Epithelial cell of proximal tubule (primary cell): ENCODE measurements at regions not wholly inside any gene's neighbourhood (a gene's known extent, or its start where the extent isn't known, plus 50 kb on each side); places are given as distances from the start of the nearest gene placed in this dataset.
A peak's percentile ranks its signal among the peaks of the same experiment; 100 is the strongest.

Source experiments
- DNase-seq: peaks from one replicate; pipeline ENCODE4 v3.0.0-alpha.2; 2011; ENCODE audit warnings: low read depth
- H3K4me3 ChIP-seq: 2 replicates; pipeline ENCODE4 v1.5.1; 2011; ENCODE audit warnings: low read depth, mild to moderate bottlenecking, low read length
- CTCF ChIP-seq: conservative IDR thresholded peaks from 2 replicates; pipeline ENCODE4 v1.5.1; 2012; ENCODE audit warnings: low read depth, mild to moderate bottlenecking, low read length

- peak; percentile 41 for TF ChIP-seq CTCF
- no peak for DNase-seq
- H3K4me3 ChIP-seq: no peak overlapping the region
Measured at GRCh38 chr13:24605923-24606372, 74.3 kb upstream of the ATP12A start.

GRCh38 chr13:24606486-24607170 lies 73.6 kb upstream of the ATP12A start:
- no peak for DNase-seq
- no peak for TF ChIP-seq CTCF
- H3K4me3 ChIP-seq: no peak overlapping the region

GRCh38 chr13:24610956-24611355 lies 69.3 kb upstream of the ATP12A start:
- TF ChIP-seq CTCF: no peak
- H3K4me3 ChIP-seq: no peak overlapping the region
- no peak for DNase-seq

- no peak overlapping the region for H3K4me3 ChIP-seq
- no peak for DNase-seq
- no peak for TF ChIP-seq CTCF
Measured at GRCh38 chr13:24612726-24613125, 67.5 kb upstream of the ATP12A start.

- H3K4me3 ChIP-seq: no peak overlapping the region
- no peak for DNase-seq
Measured at GRCh38 chr13:24613128-24613527, 67.1 kb upstream of the ATP12A start.

GRCh38 chr13:24613755-24614154 lies 66.5 kb upstream of the ATP12A start:
- no peak for DNase-seq
- no peak for TF ChIP-seq CTCF
- H3K4me3 ChIP-seq: no peak overlapping the region

More at GRCh38 chr13:24613128-24613527, 67.1 kb upstream of the ATP12A start:
- TF ChIP-seq CTCF: no peak
